ENCODE measurements at regions not wholly inside any gene's neighbourhood (a gene's known extent, or its start where the extent isn't known, plus 50 kb on each side); places are given as distances from the start of the nearest gene placed in this dataset.
A peak's percentile ranks its signal among the peaks of the same experiment; 100 is the strongest.
"Not testable (repeated sequence)": the region's sequence is repeated elsewhere in the genome, so short reads cannot be mapped to it uniquely, and the experiment has no call there.

DNA sequence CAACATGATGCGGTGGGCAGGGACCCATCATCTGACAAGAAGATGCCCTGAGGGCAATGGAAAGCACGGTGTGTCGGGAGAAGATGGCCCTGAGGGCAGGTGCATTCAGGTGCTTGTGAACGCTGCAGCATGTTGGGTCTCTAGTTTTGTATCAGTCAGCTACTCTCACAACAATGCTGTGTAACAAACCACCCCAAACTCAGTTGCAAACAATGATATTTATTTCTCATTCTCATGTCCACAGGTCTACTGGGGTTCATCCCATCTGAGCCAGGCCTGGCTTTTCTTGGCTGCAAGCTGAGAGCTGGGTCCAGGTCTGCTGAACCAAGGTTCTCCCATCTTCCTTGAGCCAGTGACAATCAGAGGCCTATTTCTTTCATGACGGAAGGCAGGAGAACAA lies 461.6 kb downstream of the PREX1 start:
- FAIRE-seq (peak; percentile 69), DNase-seq (ENCODE audit: insufficient read length, low spot score) (no peak)

DNA sequence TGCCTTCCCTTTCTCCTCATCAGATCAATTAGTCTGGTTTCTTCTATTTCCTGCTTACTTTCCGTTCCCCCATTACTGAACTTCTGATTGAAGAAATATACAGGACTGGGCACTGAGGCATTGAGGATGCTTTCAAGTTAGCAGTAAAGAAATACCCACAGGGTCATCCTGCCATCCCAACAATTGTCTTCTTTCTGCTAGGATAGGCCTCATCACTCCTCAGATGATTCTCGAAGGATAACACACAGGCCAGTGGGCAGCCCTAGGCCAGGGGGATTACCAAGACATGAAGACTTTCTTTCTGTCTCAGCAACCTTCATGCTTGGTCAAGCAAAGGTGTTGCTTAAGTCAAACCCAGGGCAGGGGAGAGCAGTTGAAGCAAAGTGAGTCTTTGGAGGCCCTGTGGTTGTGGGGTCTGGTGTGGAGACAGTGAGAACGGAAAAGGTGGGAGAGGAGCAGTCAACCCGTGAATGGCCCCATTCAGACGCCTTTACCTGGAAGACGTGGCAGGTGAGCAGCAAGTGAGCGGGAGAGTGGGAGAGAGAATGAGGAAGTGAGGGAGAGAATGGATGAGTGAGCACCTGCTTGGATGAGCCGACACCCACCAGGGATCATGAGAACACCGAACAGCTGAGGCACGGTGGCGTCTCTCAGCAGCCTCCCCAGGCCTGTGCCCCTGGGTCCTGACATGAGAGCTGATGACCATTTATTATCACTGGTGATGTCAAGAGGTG lies 462.9 kb downstream of the PREX1 start:
- FAIRE-seq (no peak), DNase-seq (ENCODE audit: insufficient read length, low spot score) (no peak)

DNA sequence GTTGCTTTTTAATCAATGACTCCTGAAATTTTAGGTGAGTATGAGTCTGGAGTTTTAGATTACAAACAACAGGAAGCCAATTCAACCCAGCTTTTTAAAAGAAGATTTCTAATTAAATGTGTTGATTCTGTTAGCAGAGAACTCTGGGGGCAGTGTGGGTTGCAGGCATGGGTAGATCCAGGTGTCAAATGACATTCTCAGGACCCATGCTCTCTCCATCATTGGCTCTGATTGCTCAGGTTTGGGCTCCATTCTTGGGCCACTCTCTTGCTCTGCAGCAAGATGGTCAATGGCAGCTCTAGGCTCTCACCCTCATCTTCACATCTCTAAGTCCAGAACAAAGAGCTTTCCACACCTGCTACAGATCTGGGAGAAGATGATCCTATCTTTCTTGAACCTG lies 463.7 kb downstream of the PREX1 start:
- no peak for DNase-seq (ENCODE audit: insufficient read length, low spot score)
- FAIRE-seq = no peak

DNA sequence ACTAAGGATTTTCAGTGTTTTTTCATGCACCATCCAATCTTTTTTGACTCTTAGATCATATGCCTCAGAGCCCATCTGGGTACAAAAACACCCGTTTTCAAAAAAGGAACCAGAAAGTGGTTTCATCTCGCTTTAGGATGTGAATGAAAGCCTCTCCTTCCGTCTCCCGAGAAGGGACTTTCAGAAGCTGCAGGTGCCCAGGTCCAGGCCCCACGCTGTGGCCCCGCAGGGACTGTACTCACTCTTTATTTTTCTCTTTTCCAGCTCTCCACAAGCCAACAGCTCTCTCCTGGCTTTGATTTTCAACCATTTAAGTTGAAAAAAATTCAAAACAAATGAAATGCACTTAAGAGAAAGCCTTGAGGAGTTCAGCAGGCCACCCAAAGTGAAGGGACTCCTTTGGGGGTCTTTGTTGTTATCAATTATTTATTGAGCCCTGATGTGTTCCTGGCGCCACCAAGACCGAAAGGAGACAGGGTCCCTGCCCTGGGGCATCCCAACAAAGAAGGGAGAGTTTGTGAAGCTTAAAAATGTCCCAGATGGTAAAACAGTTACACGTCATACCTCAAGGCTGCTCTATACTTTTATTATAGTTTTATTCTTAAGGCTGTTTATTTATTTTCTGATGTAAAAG lies 467.3 kb downstream of the PREX1 start:
- no peak for DNase-seq (ENCODE audit: insufficient read length, low spot score)
- no peak for FAIRE-seq

DNA sequence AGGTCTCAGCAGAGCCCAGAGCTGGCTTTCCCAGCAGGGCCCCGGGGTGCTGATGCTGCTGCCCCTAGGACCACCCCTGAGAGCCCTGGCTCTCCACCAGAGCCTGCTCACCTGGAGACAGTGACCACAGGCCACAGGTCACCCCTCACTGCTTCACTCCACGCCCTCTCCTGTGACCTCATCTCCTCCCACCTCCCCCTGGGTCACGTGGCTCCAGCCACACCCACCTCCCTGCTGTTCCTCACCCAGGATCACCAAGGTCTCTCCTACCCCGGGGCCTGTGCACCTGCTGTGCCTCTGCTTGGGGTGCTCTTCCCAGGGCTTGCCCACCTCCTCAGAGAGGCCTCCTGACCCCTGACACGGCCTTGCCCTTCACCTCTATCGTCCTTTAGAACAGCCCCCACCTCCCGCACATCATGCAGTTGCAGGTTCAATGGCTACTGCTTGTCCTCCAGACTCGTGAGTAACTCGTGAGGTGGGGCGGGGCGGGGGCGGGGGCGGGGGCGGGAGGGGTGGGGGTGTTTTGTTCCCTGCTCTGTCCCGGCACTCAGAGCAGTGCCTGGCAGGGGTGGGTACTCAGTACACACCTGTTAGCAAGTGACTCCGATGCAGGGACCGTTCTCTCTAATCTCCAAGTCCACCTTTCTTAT lies 468.0 kb downstream of the PREX1 start:
- DNase-seq (ENCODE audit: insufficient read length, low spot score) (no peak), FAIRE-seq (peak; percentile 9)

DNA sequence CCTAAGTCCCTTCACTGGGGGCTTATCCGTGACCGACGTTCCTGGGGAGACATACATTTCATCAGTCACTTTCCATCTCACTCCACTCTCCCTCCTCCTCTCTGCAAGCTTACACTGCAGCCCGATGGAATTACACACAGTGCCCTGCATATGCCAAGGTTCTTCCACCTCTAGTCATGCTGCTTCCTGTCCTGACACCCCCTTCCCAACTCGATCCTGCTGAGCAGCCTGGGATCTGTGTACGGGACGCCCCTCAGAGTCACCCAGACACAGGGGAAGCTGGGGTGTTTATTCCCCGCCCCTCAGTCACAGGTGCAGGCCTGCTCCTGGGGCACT lies 468.8 kb downstream of the PREX1 start:
- not testable (repeated sequence) for FAIRE-seq; DNase-seq (ENCODE audit: insufficient read length, low spot score)

DNA sequence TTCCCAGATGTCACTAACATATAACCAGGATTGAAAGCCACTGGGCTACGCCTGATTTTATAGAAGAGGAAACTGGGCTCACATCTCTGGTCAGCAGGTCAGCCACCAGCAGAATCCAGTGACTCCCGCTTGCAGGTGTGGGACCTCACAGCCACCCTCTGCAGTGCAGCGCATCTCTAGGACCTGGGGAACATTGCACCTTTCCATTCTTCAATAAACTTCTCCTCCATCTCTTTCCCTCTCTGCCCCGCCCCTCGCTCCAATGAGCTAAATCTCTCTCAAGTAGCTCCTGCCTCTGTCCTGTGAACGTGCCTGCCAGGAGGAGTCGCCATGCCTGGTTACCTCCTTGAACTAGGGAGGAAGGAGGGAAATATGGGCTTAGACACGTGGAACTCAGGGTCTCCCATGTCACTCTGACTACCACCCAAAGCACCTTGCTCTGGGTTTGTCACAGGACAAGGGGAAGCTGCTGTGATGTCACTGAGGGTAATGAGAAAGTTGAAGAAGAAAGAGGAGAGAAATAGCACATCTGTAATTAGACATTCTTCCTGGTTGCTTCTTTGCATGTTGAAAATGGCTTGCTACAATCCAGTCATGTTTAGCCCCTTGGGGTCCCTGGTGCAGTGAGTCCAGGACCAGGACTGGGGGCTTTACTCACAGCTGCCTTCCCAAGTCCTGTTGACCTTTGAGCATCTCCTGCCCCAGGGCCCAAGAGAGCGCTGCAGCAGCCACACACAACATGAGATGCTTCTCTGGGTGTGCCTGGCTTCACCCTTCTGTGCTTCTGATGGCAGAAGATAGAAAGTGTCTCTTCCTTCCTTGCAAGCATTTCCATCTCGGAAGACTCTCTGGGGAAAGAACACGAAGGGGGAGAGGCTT lies 469.4 kb downstream of the PREX1 start:
- FAIRE-seq = peak; percentile 69
- DNase-seq (ENCODE audit: insufficient read length, low spot score) = no peak

DNA sequence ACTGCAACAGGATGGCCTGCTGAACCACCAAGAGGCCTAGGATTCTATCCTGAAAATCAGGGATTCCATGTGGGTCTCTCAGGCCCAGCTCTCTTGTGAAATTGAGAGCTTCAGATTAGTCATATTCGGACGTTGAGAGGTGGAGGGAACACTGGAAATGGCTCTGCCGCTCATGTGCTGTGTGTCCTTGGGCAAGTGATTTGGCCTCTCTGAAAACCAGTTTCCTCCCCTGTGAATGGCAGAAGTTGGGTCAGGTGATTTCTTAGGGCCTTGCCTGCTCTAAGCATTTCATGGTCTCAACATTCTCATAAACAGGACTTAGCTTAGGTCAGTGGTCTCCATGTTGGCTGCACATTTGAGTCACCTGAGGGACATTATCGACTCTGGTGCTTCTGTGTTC lies 470.1 kb downstream of the PREX1 start:
- DNase-seq (ENCODE audit: insufficient read length, low spot score) (no peak), FAIRE-seq (no peak)

DNA sequence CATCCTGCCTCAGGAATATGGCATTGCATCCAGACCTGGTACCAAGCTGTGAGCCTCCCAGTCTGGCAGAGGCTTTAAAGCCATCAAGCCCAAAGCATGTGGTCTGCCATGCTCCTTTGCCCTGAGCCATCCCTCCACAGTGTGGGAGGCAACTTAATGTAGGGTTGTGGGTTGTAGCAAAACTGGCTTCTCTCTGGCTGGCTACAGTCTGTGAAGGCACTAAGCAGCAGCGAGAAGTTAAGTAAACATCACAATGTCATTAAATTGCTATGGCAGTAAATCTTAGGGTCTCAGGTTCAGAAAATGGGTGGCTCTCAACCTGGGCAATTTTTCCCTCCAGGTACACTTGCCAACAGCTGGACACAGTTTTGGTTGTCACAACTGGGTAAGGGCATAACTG lies 472.9 kb downstream of the PREX1 start:
- FAIRE-seq = peak; percentile 20

DNA sequence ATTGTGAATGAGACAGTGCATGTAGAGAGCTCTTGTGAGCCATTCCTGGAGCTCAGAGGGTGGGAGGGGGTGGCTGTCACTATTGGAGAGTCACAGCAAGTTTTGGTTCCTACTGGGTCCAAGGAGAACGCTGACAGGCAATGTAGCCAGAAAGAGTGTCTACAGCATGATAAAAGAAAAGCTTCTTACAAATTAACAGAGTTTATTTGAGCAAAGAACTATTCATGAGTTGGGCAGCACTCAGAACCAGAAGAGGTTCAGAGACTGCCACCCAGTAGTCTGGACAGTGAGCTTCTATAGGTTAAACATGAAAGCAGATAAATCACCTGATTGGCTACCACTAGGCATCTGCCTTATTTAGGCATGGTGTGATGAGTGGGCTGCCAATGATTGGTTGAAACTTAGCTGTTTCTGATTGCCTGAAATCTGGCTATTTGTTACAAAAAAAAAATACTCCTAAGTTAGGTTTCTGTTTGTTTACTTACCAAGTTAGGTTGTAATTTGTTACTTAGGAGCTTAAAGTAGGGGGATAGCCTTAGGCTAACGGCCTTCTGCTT lies 473.4 kb downstream of the PREX1 start:
- DNase-seq (ENCODE audit: insufficient read length, low spot score) (no peak), FAIRE-seq (no peak)

More for the DNA sequence above, 472.9 kb downstream of the PREX1 start:
- no peak for DNase-seq (ENCODE audit: insufficient read length, low spot score)

DNA sequence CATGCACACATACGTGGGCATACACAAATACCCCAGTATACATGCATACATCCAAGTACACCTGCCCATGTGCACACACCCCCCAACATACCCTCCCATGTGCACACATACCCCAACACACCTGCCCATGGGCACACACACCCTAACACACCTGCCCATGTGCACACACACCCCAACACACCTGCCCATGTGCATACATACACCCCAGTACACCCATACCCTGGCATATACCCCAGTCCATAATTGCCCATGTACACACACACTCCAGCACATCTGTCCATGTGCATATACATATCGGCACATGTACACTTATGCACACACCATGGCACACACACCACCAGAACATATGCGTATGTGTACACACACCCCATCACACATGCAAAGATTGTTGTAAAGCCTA lies 475.2 kb downstream of the PREX1 start:
- peak; percentile 95 for FAIRE-seq

DNA sequence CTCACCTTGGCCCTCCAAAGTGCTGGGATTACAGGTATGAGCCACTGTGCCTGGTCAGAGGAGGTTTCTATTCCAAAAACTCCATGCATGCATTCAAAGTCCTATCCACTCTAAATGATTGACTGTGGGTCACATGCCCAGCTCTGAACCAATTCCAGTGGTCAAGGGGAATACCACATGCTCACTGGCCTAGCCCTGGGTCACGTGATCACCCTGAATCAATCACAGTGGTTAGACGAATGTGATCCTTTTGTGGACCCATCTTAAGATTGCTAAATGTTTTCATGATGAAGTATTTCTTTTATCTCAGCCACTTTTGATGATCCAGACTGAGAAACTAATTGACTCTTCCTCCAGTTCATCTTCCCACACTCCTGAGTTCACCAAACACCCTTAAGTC lies 475.8 kb downstream of the PREX1 start:
- DNase-seq (ENCODE audit: insufficient read length, low spot score) (no peak), FAIRE-seq (no peak)

More for the DNA sequence above, 475.2 kb downstream of the PREX1 start:
- no peak for DNase-seq (ENCODE audit: insufficient read length, low spot score)

DNA sequence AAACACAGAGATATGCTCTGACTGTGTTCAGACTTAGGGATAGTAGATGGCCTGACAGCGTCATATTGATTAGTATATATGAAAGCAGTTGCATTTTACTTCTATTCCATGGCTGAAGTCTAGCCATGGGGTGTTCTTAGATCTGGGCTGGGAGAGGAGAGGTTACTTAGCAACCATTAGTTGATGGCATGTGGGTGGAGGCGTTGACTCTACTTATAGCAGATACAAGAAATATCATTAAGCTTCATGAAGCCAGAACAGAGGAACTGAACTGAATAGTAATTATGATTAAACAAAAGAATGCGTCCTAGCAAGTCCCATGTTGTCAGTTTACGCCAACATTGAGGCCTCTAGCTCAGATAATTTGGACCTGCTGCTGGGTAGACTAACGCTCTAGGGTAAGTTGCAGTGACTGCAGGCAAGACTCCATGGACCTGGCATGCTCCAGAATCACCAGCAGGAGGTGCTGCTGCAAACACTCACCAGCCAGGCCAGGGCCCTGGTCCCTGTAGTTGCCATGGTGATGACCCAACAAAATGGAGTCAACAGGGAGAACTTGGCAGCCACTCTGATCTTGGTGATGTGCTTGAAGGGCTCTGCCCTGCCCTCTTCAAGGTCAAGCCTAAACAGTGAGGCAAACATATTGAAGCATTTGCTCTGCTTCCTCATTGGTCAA lies 477.3 kb downstream of the PREX1 start:
- FAIRE-seq (peak; percentile 36), DNase-seq (ENCODE audit: insufficient read length, low spot score) (no peak)

DNA sequence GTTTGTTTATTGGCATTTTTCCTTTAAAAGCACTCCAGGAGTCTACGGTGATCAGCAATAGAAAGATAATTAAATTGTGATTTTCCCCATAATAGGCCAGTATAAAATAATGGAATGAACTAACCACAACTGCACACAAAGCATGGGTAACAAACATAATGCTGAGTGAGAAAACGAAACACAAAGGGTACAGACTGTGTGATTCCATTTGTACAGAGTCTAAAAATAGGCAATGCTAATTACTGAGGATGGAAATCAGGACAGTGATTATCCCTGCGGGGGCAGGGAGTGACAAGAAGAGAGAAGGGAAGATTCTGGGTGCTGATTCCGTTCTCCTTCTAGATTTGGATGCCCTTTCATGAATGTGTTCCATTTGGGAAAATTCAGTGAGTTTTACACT lies 478.1 kb downstream of the PREX1 start:
- DNase-seq (ENCODE audit: insufficient read length, low spot score) (no peak), FAIRE-seq (peak; percentile 73)

DNA sequence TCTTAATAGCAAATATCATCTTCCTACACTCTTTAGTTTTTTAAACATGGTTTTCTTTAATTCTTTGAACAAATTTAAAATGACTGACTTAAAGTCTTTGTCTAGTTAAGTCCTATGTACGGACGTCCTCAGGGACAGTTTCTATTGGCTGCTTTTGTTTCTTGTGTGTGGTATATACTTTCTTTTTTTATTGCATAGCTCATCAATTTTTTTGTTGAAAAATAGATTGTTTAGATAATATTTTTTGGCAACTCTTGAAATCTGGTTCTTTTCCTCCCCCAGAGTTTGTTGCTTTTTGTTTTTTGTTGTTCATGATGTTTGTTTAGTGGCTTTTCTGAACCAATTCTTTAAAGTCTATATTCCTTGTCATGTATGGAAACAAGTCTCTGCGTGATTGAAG lies 479.8 kb downstream of the PREX1 start:
- DNase-seq (ENCODE audit: insufficient read length, low spot score) = no peak
- no peak for FAIRE-seq

DNA sequence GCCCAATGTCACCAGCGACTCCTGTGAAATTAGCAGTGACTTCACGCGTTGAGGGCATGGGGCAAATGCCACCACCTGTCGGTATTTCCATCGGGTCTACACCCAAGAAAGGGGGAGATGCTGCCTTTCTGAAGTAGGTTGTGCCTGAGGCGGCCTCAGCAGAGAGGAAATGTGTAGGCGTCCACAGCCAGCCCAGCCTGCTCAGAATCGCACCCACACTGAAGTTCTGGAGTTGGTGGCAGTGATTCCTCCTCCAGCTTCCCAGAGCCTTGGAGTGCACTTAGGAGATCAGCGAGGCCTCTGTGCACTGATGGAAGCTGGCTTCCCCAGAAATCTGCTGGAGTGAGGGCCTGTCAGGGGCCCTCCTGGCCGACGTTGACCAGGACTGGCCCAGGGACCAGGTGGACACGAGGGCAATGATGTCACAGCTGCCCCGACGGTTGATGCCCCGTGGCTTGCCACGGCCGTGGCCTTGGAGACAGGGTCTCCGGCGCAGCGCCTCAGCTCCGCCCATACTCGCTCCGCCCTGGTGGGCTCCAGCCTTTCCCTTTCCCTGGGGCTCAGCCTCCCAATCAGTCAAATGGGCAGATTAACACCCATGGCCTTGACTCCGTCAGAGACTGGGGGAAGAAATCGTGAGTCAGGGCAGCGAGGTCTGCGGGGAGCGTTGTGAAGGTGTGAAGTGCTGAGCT lies 484.8 kb downstream of the PREX1 start:
- FAIRE-seq (peak; percentile 31), DNase-seq (ENCODE audit: insufficient read length, low spot score) (no peak)

DNA sequence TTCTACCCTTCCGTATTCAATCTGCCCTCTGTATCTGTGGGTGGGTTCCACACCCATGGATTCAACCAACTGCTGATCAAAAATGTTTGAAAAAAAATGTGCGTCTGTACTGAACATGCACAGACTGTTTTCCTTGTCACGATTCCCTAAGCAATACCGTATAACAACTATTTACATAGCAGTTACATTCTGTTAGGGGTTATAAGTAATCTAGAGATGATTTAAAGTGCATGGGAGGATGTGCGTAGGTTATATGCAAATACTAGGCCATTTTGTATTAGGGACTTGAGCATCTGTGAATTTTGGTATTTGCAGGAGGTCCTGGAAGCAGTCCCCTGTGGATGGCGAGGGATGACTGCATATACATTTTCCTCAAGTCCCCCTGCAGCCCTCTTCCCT lies 486.9 kb downstream of the PREX1 start:
- FAIRE-seq = peak; percentile 92

DNA sequence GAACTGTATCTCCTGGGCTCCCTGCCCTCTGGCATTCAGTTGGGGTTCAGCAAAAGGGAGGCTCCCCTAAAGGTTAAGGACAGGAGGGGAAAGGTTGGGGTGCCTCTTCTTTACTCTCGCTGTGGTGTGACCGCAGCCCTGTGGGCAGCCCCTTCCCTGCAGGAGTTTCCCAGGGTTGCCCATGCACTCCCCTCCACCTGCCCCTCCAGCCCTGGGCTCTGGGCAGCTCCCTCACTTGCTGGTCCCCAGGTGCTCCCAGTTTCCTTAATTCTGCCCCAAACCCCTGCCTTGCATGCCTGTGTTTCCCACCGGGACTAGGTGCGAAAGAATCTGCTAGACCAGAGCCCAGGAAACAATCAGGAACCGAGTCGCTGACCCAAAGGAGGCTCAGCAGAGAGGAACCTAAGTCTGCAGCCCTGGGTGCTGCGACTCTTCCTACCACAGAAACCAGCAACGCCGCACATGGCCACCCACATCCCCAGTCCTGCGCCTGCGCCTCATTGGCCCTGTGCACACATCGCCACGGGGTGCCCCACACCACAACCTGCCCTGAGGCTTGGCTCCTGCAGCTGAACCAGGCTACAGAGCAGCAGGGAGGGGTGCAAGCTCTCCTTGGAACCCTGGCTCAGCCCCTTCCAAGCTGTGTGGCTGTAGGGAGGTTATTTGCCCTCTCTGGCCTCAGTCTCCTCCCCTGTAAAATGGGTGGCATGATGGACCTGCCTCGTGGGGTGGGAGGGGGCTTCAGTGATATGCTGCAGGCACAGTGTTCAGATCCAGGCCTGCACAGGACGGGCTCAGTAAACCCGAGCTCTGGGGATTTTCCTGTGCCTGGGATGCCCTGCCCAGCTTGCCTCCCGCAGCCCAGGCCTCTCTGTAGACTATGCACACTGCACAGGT lies 487.6 kb downstream of the PREX1 start:
- no peak for DNase-seq (ENCODE audit: insufficient read length, low spot score)
- FAIRE-seq = peak; percentile 23

More for the DNA sequence above, 486.9 kb downstream of the PREX1 start:
- DNase-seq (ENCODE audit: insufficient read length, low spot score) = no peak
